ENCODE measurements at regions not wholly inside any gene's neighbourhood (a gene's known extent, or its start where the extent isn't known, plus 50 kb on each side); places are given as distances from the start of the nearest gene placed in this dataset.
"Not testable (repeated sequence)": the region's sequence is repeated elsewhere in the genome, so short reads cannot be mapped to it uniquely, and the experiment has no call there.

DNA sequence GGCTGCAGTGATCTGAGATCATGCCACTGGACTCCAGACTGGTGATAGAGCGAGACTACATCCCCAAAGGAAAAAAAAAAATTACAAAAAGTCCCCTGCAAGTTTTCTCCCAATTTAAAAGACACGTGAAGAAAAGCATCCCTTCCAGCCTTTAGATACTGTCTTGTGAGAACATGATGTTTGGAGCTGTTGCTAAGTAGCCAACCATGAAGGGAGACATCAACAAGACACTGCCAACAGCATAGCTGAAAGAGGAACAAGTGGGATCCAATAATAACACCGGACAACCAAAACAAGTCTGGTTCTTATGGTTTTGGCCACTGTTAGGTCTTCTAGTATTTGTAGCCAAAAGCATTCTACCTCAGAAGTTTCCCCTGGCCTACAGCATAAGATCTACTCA is 118.9 kb upstream of the CCDC180 start:
- no peaks in the 10 kb centered on the region for H3K9me2 ChIP-seq (replicated peaks; ENCODE audit: control insufficient read depth, low read length)
- no peaks in the 10 kb centered on the region for H3K36me3 ChIP-seq (ENCODE audit: control insufficient read depth, low read length)
- no peak overlapping the region for H3K27ac ChIP-seq (ENCODE audit: low read depth, low read length)

GRCh38 chr9:97187706-97188105 is 119.8 kb upstream of the CCDC180 start:
- not testable (repeated sequence) for H3K9me2 ChIP-seq (replicated peaks; ENCODE audit: control insufficient read depth, low read length); H3K79me2 ChIP-seq (ENCODE audit: control insufficient read depth, low read length); H3K27ac ChIP-seq (ENCODE audit: low read depth, low read length); H3K4me2 ChIP-seq (ENCODE audit: low read length); H3K27me3 ChIP-seq (ENCODE audit: control insufficient read depth, low read length); H3K4me3 ChIP-seq (ENCODE audit: low read length); H3F3A ChIP-seq (ENCODE audit: control insufficient read depth, insufficient read depth); H4K20me1 ChIP-seq (ENCODE audit: control insufficient read depth, insufficient read depth, low read depth, low read length); H3K4me1 ChIP-seq (ENCODE audit: control insufficient read depth, low read length); H3K36me3 ChIP-seq (ENCODE audit: control insufficient read depth, low read length); H3K9me3 ChIP-seq (ENCODE audit: control insufficient read depth, insufficient read depth, low read length)

More for the DNA sequence above, 118.9 kb upstream of the CCDC180 start:
- H3K4me1 ChIP-seq (ENCODE audit: control insufficient read depth, low read length): no peaks in the 10 kb centered on the region
- H3K27me3 ChIP-seq (ENCODE audit: control insufficient read depth, low read length): no peaks in the 10 kb centered on the region
- TF ChIP-seq EZH2phosphoT487 (IDR thresholded peaks at IDR 0.05; ENCODE audit: borderline replicate concordance, low read length): no peak
- TF ChIP-seq, protein P1, sequence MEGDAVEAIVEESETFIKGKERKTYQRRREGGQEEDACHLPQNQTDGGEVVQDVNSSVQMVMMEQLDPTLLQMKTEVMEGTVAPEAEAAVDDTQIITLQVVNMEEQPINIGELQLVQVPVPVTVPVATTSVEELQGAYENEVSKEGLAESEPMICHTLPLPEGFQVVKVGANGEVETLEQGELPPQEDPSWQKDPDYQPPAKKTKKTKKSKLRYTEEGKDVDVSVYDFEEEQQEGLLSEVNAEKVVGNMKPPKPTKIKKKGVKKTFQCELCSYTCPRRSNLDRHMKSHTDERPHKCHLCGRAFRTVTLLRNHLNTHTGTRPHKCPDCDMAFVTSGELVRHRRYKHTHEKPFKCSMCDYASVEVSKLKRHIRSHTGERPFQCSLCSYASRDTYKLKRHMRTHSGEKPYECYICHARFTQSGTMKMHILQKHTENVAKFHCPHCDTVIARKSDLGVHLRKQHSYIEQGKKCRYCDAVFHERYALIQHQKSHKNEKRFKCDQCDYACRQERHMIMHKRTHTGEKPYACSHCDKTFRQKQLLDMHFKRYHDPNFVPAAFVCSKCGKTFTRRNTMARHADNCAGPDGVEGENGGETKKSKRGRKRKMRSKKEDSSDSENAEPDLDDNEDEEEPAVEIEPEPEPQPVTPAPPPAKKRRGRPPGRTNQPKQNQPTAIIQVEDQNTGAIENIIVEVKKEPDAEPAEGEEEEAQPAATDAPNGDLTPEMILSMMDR (IDR thresholded peaks at IDR 0.05; ENCODE audit: low read depth, low read length, poor library complexity, severe bottlenecking): no peak
- no peak overlapping the region for H3K4me2 ChIP-seq (ENCODE audit: low read length)
- H3K4me3 ChIP-seq (ENCODE audit: low read length): no peak overlapping the region
- no peaks in the 10 kb centered on the region for H3K9me3 ChIP-seq (ENCODE audit: control insufficient read depth, insufficient read depth, low read length)
- no peaks in the 10 kb centered on the region for H4K20me1 ChIP-seq (ENCODE audit: control insufficient read depth, insufficient read depth, low read depth, low read length)
- H3K79me2 ChIP-seq (ENCODE audit: control insufficient read depth, low read length): no peaks in the 10 kb centered on the region
- no peaks in the 10 kb centered on the region for H3F3A ChIP-seq (ENCODE audit: control insufficient read depth, insufficient read depth)

GRCh38 chr9:97186493-97186892 is 121.0 kb upstream of the CCDC180 start:
- Histone ChIP-seq H3K9me2 (replicated peaks; ENCODE audit: control insufficient read depth, low read length) (no peaks in the 10 kb centered on the region), H3K9me3 (ENCODE audit: control insufficient read depth, insufficient read depth, low read length) (no peaks in the 10 kb centered on the region), H3K79me2 (ENCODE audit: control insufficient read depth, low read length) (no peaks in the 10 kb centered on the region), H3K27ac (ENCODE audit: low read depth, low read length) (no peak overlapping the region), H3F3A (ENCODE audit: control insufficient read depth, insufficient read depth) (no peaks in the 10 kb centered on the region), H3K4me3 (ENCODE audit: low read length) (no peak overlapping the region), H3K36me3 (ENCODE audit: control insufficient read depth, low read length) (no peaks in the 10 kb centered on the region), H4K20me1 (ENCODE audit: control insufficient read depth, insufficient read depth, low read depth, low read length) (no peaks in the 10 kb centered on the region), H3K27me3 (ENCODE audit: control insufficient read depth, low read length) (no peaks in the 10 kb centered on the region; the same call in 1 of the 2 replicates), H3K4me1 (ENCODE audit: control insufficient read depth, low read length) (no peaks in the 10 kb centered on the region), H3K4me2 (ENCODE audit: low read length) (no peak overlapping the region)
- no peak for TF ChIP-seq EZH2phosphoT487 (IDR thresholded peaks at IDR 0.05; ENCODE audit: borderline replicate concordance, low read length)
- TF ChIP-seq, protein P1 (IDR thresholded peaks at IDR 0.05; ENCODE audit: low read depth, low read length, poor library complexity, severe bottlenecking): no peak

GRCh38 chr9:97182532-97182931 is 124.9 kb upstream of the CCDC180 start:
- not testable (repeated sequence) for H3K36me3 ChIP-seq (ENCODE audit: control insufficient read depth, low read length); H3K4me2 ChIP-seq (ENCODE audit: low read length); H3K4me3 ChIP-seq (ENCODE audit: low read length); H3K9me2 ChIP-seq (replicated peaks; ENCODE audit: control insufficient read depth, low read length); H3F3A ChIP-seq (ENCODE audit: control insufficient read depth, insufficient read depth); H3K9me3 ChIP-seq (ENCODE audit: control insufficient read depth, insufficient read depth, low read length); H4K20me1 ChIP-seq (ENCODE audit: control insufficient read depth, insufficient read depth, low read depth, low read length); H3K27ac ChIP-seq (ENCODE audit: low read depth, low read length); H3K27me3 ChIP-seq (ENCODE audit: control insufficient read depth, low read length); H3K4me1 ChIP-seq (ENCODE audit: control insufficient read depth, low read length); H3K79me2 ChIP-seq (ENCODE audit: control insufficient read depth, low read length)

Data from DOHH2 (cell line).